ENCODE measurements at regions not wholly inside any gene's neighbourhood (a gene's known extent, or its start where the extent isn't known, plus 50 kb on each side); places are given as distances from the start of the nearest gene placed in this dataset.

DNA sequence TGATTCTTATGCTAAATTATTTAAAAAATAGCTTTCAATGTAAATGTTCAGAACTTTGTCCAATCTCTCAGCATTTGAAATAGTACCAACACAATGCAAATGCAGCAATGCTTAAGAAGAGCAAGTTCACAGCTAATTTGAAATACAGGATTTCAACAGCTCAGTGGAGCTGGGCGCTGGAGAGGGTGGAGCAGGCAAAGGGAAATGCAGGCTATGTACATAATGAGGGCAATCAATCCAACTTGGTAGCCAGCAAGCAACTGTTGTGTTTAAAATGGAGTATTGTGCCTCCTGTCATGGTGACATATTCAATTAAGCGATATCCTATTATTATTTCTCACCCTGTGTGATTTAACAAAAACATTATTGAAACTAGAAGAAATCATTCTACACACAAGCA is 568.8 kb downstream of the PSAT1 start:
- no peak for DNase-seq (ENCODE audit: low read depth)
- TF ChIP-seq, protein P1, sequence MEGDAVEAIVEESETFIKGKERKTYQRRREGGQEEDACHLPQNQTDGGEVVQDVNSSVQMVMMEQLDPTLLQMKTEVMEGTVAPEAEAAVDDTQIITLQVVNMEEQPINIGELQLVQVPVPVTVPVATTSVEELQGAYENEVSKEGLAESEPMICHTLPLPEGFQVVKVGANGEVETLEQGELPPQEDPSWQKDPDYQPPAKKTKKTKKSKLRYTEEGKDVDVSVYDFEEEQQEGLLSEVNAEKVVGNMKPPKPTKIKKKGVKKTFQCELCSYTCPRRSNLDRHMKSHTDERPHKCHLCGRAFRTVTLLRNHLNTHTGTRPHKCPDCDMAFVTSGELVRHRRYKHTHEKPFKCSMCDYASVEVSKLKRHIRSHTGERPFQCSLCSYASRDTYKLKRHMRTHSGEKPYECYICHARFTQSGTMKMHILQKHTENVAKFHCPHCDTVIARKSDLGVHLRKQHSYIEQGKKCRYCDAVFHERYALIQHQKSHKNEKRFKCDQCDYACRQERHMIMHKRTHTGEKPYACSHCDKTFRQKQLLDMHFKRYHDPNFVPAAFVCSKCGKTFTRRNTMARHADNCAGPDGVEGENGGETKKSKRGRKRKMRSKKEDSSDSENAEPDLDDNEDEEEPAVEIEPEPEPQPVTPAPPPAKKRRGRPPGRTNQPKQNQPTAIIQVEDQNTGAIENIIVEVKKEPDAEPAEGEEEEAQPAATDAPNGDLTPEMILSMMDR (IDR thresholded peaks at IDR 0.05; ENCODE audit: insufficient read depth, low read length): no peak
- no peak overlapping the region for H3K4me3 ChIP-seq (ENCODE audit: low read depth, low read length)

DNA sequence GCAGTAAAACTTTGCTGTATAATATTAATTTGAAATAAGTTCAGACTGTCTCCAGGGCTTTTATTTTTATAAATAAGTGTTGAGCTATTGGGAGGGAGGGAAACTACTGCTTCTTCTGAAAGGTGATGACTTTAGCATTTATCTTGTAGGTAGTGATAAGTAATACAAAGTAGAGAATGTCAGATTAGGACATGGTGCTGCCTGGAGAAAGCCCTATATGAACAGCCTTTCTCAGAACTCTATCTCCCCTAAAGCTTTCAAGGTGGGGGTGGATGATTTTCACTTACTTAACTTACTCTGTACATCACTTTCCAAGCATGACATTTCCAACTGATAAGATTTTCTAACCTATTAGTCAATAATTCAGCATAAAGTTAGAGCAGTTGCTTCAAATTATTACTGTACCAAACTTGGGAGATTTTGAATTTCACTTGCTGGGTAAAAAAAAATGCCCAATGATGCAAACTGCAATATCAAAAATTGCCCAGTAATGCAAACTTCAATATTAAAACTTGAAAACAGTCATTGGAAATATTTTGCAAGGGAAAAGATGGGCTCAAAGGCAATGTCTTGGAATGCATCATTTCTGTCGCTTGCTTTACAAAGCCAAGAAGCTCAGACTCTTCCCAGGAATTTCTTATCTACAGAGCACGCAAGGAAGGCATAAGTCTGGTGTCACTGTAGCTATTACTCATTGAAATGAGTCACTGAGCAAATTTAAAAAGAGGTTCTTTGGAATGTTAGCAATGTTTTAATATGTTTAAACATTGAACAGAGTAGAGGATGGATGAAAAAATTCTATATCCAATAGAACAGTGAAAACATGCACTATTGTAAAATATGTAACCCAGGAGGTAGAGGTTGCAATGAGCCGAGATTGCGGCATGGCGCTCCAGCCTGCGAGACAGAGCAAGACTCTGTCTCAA is 569.5 kb downstream of the PSAT1 start:
- peak; percentile 85 for DNase-seq (ENCODE audit: low read depth)
- H3K4me3 ChIP-seq (ENCODE audit: low read depth, low read length): no peak overlapping the region
- TF ChIP-seq, protein P1 (IDR thresholded peaks at IDR 0.05; ENCODE audit: insufficient read depth, low read length): no peak

DNA sequence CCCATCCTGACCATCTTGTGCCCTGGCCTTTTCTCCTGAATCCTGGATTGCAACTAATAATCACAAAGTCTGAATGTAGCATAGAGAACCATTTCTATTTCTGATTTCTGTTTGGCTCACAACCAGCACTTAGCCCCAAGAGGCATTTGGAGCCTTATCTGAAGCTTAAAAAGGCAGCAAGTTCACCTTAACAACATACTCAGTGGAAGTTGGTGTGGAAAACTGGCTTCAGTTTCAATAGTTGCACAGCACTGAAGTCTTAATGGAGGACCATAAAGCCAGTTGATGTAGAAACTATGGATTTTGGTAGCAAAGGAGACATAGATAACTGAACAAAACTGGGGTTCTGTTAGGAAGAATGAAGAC is 574.1 kb downstream of the PSAT1 start:
- DNase-seq (ENCODE audit: low read depth): peak; percentile 13
- no peak overlapping the region for H3K4me3 ChIP-seq (ENCODE audit: low read depth, low read length)
- TF ChIP-seq, protein P1 (IDR thresholded peaks at IDR 0.05; ENCODE audit: insufficient read depth, low read length): no peak

DNA sequence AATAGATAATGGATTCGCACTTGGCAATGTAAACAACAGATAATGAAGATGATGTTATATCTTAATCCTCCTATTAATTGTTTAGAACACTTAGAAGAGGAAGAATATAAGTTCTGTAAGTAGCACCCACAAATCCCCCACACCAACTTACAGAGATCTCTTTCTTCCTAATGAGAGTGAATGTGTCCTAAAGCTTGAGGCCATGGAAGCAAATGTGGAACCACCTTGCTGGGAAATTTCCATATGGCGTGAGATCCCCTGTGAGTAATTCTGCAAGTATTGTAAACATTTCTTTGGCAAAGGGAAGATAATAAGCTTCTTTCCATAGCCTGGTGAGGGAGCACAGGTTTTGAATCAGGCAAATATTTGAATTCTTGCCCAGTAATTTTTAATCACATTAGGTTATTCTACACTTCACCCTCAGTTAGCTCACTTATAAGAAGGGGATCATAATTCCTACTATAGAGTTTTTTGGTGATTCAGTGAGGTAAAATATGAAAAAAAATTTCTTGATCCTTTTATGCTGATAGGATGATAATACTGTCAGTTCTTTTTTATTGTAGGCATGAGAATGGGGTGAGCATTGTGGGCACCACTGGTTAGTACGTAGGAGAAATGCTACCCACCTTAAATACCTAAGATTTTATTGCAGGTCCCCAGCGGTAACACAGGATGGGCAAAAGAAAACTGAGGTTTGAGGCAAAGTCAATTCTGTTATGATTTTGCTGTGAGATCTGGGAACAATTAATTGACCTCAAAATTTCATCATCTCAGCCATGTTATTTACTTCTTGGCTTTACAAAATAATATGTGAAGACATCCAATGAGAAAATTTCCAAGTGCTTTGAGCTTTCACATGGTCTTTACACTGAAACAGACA is 574.8 kb downstream of the PSAT1 start:
- TF ChIP-seq, protein P1 (IDR thresholded peaks at IDR 0.05; ENCODE audit: insufficient read depth, low read length): no peak
- no peak overlapping the region for H3K4me3 ChIP-seq (ENCODE audit: low read depth, low read length)
- DNase-seq (ENCODE audit: low read depth): peak; percentile 75

DNA sequence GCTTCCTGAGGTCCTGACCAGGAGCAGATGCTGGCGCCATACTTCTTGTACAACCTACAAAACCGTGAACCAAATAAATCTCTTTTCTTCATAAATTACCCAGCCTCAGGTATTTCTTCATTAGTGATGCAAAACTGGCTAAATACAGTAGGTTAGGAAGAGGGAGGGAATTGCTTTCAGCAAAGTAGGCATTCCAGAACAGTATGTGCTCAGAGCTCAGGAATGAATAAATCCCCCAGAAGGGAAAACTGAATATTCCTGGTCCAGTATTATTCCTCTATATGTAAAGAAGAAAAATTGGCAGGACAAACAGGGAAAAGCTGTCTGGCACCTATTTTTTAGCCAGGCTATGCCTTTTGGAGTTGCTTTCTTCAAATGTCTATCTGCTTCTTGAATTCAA is 577.1 kb downstream of the PSAT1 start:
- DNase-seq (ENCODE audit: low read depth): no peak
- H3K4me3 ChIP-seq (ENCODE audit: low read depth, low read length): no peak overlapping the region
- TF ChIP-seq, protein P1 (IDR thresholded peaks at IDR 0.05; ENCODE audit: insufficient read depth, low read length): no peak

DNA sequence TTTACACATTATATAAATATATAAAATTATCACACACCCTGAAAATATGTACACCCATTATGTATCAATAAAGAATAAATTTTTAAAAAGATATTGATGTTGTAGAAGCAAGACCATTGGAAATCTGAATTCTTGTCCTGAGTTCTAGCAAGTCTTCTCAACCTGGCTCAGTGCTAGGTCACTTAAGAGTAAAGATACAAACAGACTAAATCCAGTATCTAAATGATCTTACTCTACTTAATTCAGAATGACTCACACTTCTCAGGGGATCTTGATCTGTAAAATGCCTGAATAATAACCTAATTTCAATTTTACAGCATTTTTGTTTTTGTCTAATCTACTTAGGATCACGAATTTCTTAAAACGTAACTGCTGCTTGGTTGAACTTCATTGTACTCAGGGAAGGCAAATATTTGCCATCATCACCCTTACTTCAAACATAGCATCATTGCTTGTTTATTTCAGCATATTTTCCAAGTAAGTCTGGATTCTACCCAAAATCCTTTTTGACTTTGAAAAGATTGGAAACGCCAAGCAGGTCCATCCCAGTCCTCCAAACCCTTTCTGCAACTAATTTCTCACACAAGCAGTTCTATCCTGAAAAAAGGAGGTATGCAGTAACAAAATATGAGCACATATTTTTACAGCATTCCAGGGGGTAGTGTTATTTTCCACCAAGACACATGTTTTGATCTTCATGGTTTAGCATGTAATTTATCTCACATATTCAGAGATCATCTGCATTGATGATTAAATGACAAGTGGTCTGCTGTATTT is 582.6 kb downstream of the PSAT1 start:
- no peak overlapping the region for H3K4me3 ChIP-seq (ENCODE audit: low read depth, low read length)
- TF ChIP-seq, protein P1 (IDR thresholded peaks at IDR 0.05; ENCODE audit: insufficient read depth, low read length): no peak
- DNase-seq (ENCODE audit: low read depth): no peak

Measured in fibroblast of the aortic adventitia (primary cell).